ENCODE measurements at regions not wholly inside any gene's neighbourhood (a gene's known extent, or its start where the extent isn't known, plus 50 kb on each side); places are given as distances from the start of the nearest gene placed in this dataset.
"Not testable (repeated sequence)": the region's sequence is repeated elsewhere in the genome, so short reads cannot be mapped to it uniquely, and the experiment has no call there.

GRCh38 chr10:80856186-80856585 lies 318.5 kb downstream of the SH2D4B start:
- H3K27me3 Mint-ChIP-seq (ENCODE audit: unreplicated experiment): no peaks in the 10 kb centered on the region
- H3K36me3 Mint-ChIP-seq (ENCODE audit: unreplicated experiment): no peaks in the 10 kb centered on the region
- DNase-seq (ENCODE audit: extremely low spot score, unreplicated experiment): no peak
- no peaks in the 10 kb centered on the region for H3K4me1 Mint-ChIP-seq (ENCODE audit: unreplicated experiment)
- H3K4me3 Mint-ChIP-seq (ENCODE audit: unreplicated experiment): no peak overlapping the region
- TF ChIP-seq, protein P1, sequence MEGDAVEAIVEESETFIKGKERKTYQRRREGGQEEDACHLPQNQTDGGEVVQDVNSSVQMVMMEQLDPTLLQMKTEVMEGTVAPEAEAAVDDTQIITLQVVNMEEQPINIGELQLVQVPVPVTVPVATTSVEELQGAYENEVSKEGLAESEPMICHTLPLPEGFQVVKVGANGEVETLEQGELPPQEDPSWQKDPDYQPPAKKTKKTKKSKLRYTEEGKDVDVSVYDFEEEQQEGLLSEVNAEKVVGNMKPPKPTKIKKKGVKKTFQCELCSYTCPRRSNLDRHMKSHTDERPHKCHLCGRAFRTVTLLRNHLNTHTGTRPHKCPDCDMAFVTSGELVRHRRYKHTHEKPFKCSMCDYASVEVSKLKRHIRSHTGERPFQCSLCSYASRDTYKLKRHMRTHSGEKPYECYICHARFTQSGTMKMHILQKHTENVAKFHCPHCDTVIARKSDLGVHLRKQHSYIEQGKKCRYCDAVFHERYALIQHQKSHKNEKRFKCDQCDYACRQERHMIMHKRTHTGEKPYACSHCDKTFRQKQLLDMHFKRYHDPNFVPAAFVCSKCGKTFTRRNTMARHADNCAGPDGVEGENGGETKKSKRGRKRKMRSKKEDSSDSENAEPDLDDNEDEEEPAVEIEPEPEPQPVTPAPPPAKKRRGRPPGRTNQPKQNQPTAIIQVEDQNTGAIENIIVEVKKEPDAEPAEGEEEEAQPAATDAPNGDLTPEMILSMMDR (IDR thresholded peaks at IDR 0.05): no peak
- H3K9me3 Mint-ChIP-seq (ENCODE audit: unreplicated experiment): no peaks in the 10 kb centered on the region
- H3K27ac Mint-ChIP-seq (ENCODE audit: unreplicated experiment): no peak overlapping the region

- H3K4me3 Mint-ChIP-seq (ENCODE audit: unreplicated experiment); DNase-seq (ENCODE audit: extremely low spot score, unreplicated experiment); H3K27ac Mint-ChIP-seq (ENCODE audit: unreplicated experiment); H3K4me1 Mint-ChIP-seq (ENCODE audit: unreplicated experiment); H3K27me3 Mint-ChIP-seq (ENCODE audit: unreplicated experiment); H3K36me3 Mint-ChIP-seq (ENCODE audit: unreplicated experiment); H3K9me3 Mint-ChIP-seq (ENCODE audit: unreplicated experiment): not testable (repeated sequence)
These were observed 321.6 kb downstream of the SH2D4B start for GRCh38 chr10:80859279-80859678.

GRCh38 chr10:80860719-80861118 lies 323.0 kb downstream of the SH2D4B start:
- DNase-seq (ENCODE audit: extremely low spot score, unreplicated experiment): no peak
- H3K4me1 Mint-ChIP-seq (ENCODE audit: unreplicated experiment): no peaks in the 10 kb centered on the region
- H3K27ac Mint-ChIP-seq (ENCODE audit: unreplicated experiment): no peak overlapping the region
- no peaks in the 10 kb centered on the region for H3K27me3 Mint-ChIP-seq (ENCODE audit: unreplicated experiment)
- H3K36me3 Mint-ChIP-seq (ENCODE audit: unreplicated experiment): no peaks in the 10 kb centered on the region
- H3K4me3 Mint-ChIP-seq (ENCODE audit: unreplicated experiment): no peak overlapping the region
- TF ChIP-seq, protein P1 (IDR thresholded peaks at IDR 0.05): no peak
- H3K9me3 Mint-ChIP-seq (ENCODE audit: unreplicated experiment): no peaks in the 10 kb centered on the region

DNA sequence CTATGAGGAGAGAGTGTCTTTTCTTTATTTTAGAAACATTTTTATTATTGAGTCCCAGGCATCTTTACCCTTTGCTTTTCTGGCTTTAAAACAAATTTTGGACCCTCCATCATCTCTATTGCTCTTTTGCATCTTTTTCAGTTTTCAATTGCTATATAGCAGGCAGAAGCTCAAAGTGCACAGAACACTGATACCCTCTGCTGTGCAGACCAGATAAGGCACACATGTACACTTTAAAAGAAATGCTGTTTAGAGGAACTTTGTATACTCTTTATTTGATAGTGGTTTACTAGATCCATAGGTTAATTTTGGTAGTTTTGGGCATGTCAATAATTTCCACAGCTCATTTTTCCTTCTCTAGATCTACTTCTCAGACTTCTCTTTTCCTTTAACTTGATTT lies 324.2 kb downstream of the SH2D4B start:
- TF ChIP-seq, protein P1 (IDR thresholded peaks at IDR 0.05): no peak
- Mint-ChIP-seq H3K36me3 (ENCODE audit: unreplicated experiment) (no peaks in the 10 kb centered on the region), H3K27ac (ENCODE audit: unreplicated experiment) (no peak overlapping the region), H3K4me3 (ENCODE audit: unreplicated experiment) (no peak overlapping the region), H3K27me3 (ENCODE audit: unreplicated experiment) (no peaks in the 10 kb centered on the region), H3K9me3 (ENCODE audit: unreplicated experiment) (peaks cover 8% of the 10 kb centered on the region), H3K4me1 (ENCODE audit: unreplicated experiment) (no peaks in the 10 kb centered on the region)
- DNase-seq (ENCODE audit: extremely low spot score, unreplicated experiment): no peak

DNA sequence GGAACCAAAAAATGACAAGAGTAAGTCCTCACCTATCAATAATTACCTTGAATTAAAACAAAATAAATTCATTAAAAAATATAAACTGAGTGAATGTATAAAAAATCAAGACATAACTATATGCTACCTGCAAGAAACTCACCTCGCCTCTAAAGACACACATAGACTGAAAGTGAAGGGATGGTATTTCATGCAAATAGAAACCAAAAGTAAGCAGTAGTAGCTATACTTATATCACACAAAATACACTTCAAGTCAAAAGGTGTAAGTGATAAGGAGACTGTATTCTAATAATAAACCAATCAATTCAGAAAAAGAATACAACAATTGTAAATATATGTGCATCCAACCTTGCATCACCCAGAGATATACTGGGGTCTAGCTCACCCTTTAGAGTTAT lies 332.6 kb downstream of the SH2D4B start:
- no peaks in the 10 kb centered on the region for H3K27me3 Mint-ChIP-seq (ENCODE audit: unreplicated experiment)
- no peaks in the 10 kb centered on the region for H3K36me3 Mint-ChIP-seq (ENCODE audit: unreplicated experiment)
- peaks cover 33% of the 10 kb centered on the region for H3K9me3 Mint-ChIP-seq (ENCODE audit: unreplicated experiment)
- no peak for DNase-seq (ENCODE audit: extremely low spot score, unreplicated experiment)
- TF ChIP-seq, protein P1 (IDR thresholded peaks at IDR 0.05): no peak
- no peaks in the 10 kb centered on the region for H3K4me1 Mint-ChIP-seq (ENCODE audit: unreplicated experiment)
- no peak overlapping the region for H3K27ac Mint-ChIP-seq (ENCODE audit: unreplicated experiment)
- no peak overlapping the region for H3K4me3 Mint-ChIP-seq (ENCODE audit: unreplicated experiment)

DNA sequence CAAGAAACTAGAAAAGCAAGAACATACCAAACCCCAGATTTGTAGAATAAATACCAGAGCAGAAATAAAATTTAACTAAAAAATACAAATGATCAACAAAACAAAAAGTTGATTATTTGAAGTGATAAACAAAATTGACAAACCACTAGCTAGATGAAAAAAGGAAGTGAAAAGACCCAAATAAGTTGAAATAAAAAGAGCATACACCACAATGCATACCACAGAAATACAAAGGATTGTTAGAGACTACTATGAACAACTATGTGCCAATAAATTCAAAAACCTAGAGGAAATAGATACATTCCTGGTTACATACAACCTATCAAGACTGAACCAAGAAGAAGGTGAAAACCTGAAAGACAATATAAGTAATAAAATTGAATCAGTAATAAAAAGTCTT lies 333.4 kb downstream of the SH2D4B start:
- TF ChIP-seq, protein P1 (IDR thresholded peaks at IDR 0.05): no peak
- Mint-ChIP-seq H3K9me3 (ENCODE audit: unreplicated experiment) (peaks cover 36% of the 10 kb centered on the region), H3K4me1 (ENCODE audit: unreplicated experiment) (no peaks in the 10 kb centered on the region), H3K4me3 (ENCODE audit: unreplicated experiment) (no peak overlapping the region), H3K27ac (ENCODE audit: unreplicated experiment) (no peak overlapping the region), H3K36me3 (ENCODE audit: unreplicated experiment) (no peaks in the 10 kb centered on the region), H3K27me3 (ENCODE audit: unreplicated experiment) (no peaks in the 10 kb centered on the region)
- no peak for DNase-seq (ENCODE audit: extremely low spot score, unreplicated experiment)

All from osteocyte (in vitro differentiated cells).